ENCODE measurements at regions not wholly inside any gene's neighbourhood (a gene's known extent, or its start where the extent isn't known, plus 50 kb on each side); places are given as distances from the start of the nearest gene placed in this dataset.

DNA sequence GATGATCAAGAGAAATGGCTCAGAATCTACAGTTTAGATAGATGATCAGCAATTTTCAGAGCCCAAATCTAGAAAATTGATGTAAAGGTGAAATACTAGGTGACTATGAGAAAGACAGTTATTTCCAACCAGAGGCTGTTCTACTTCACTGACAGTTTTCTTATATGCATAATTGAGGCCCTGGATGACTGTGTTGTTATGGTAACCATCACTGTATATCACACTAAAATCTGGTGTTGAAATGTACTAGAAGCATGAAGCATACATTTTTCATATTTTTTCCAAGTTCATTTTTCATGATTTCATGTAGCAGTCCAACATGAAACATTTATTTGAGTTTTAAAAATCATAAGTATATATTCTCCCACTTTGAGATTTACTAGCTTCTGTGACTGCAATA, 87.4 kb downstream of the ATXN3L start:
- Histone ChIP-seq H3K27ac (ENCODE audit: low read depth, low read length) (no peak overlapping the region), H3K4me3 (ENCODE audit: low read length) (no peak overlapping the region), H3K4me1 (ENCODE audit: control insufficient read depth in 2 of 2, insufficient read depth in 2 of 2, low read length in 2 of 2) (no peaks in the 10 kb centered on the region), H3K9me3 (ENCODE audit: control insufficient read depth in 2 of 3, low read length in 3 of 3) (no peaks in the 10 kb centered on the region), H3K27me3 (ENCODE audit: control insufficient read depth in 2 of 2, insufficient read depth in 2 of 2, low read length in 2 of 2) (no peaks in the 10 kb centered on the region), H3K36me3 (ENCODE audit: control insufficient read depth in 2 of 3, insufficient read depth in 3 of 3, low read length in 3 of 3) (no peaks in the 10 kb centered on the region)
- Mint-ChIP-seq H3K27ac (peak overlapping the region in 1 of 9 donors; percentile 20), H3K27me3 (no peaks in the 10 kb centered on the region), H3K4me3 (no peak overlapping the region), H3K9me3 (peaks cover 0 to 2% (median 0%) of the 10 kb centered on the region in 11 donors), H3K4me1 (peaks cover 0 to 1% (median 0%) of the 10 kb centered on the region in 7 donors), H3K36me3 (peaks cover 0 to 3% (median 0%) of the 10 kb centered on the region in 5 donors)
- intact Hi-C loops (cut with micrococcal nuclease): no loop called here
- POLR2A ChIA-PET: no interaction called here
- CTCF ChIA-PET: no interaction called here
- ATAC-seq: no peak
- DNase-seq: no peak

DNA sequence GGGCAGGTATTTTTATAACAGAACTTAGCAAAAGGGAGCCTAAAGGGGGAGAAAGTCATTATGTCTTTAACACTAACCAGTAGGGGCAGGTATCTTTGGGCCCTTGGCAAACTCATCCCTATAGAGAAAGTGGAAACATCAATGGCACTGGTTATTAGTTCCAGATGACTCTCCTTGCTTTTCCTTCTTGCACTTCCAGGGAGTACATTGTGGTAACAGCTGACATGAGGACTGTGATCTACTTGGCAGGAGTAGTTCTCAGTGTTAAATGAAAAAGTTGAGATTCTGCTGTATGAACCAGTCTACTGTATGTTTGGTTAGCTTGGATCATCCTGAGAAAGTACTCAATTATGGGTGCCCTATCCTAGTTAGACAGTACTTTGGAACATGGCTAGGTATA, 93.6 kb downstream of the ATXN3L start:
- H3K9me3 ChIP-seq (ENCODE audit: control insufficient read depth in 2 of 3, low read length in 3 of 3): no peaks in the 10 kb centered on the region
- Mint-ChIP-seq H3K4me3 (no peak overlapping the region), H3K27ac (peak overlapping the region in 1 of 9 donors; percentile 37), H3K9me3 (peaks cover 0 to 6% (median 0%) of the 10 kb centered on the region in 11 donors), H3K36me3 (peaks cover 0 to 5% (median 0%) of the 10 kb centered on the region in 5 donors), H3K27me3 (peaks cover 0 to 4% (median 4%) of the 10 kb centered on the region in 5 donors), H3K4me1 (peaks cover 0 to 7% (median 4%) of the 10 kb centered on the region in 7 donors)
- H3K4me3 ChIP-seq (ENCODE audit: low read length): no peak overlapping the region
- ChIA-PET CTCF (no interaction called here), POLR2A (no interaction called here)
- ATAC-seq (no peak), DNase-seq (no peak)
- H3K4me1 ChIP-seq (ENCODE audit: control insufficient read depth in 2 of 2, insufficient read depth in 2 of 2, low read length in 2 of 2): no peaks in the 10 kb centered on the region
- intact Hi-C loops (cut with micrococcal nuclease): no loop called here
- no peaks in the 10 kb centered on the region for H3K36me3 ChIP-seq (ENCODE audit: control insufficient read depth in 2 of 3, insufficient read depth in 3 of 3, low read length in 3 of 3)
- no peak overlapping the region for H3K27ac ChIP-seq (ENCODE audit: low read depth, low read length)
- H3K27me3 ChIP-seq (ENCODE audit: control insufficient read depth in 2 of 2, insufficient read depth in 2 of 2, low read length in 2 of 2): no peaks in the 10 kb centered on the region

DNA sequence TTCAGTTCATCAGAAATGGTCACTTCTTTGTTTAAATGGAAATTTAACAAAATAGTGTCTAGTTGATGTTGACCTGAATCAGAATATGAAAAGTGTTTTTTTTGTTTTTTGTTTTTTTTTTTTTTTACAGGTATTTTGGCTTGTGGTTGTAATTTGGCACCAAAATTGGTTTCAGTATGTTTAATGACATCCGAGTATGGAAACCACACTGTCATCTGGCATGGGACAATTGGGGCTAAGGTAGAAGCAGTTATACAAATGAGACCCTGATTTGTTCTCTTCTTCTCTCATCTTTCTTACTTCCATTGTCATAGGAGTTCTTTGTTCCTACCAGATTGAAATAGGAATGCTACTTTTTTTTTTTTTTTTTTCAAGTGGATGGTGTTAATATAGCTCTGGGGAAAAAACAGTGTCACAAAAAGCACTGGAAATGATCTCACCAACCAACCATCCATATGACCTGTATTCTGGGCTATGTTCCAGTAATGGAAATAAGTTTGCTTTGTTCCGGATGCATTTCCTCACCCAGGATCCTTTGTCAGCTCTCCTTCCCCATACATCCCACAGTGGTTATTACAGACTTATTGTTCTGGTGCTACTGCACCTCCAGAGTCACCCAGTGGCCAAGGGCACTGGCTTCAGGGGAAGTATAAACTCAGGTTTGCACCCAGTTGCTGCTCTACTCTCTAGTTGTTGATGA, 95.8 kb downstream of the ATXN3L start:
- Histone ChIP-seq H3K27me3 (ENCODE audit: control insufficient read depth in 2 of 2, insufficient read depth in 2 of 2, low read length in 2 of 2) (no peaks in the 10 kb centered on the region), H3K9me3 (ENCODE audit: control insufficient read depth in 2 of 3, low read length in 3 of 3) (no peaks in the 10 kb centered on the region), H3K4me1 (ENCODE audit: control insufficient read depth in 2 of 2, insufficient read depth in 2 of 2, low read length in 2 of 2) (no peaks in the 10 kb centered on the region), H3K27ac (ENCODE audit: low read depth, low read length) (no peak overlapping the region), H3K36me3 (ENCODE audit: control insufficient read depth in 2 of 3, insufficient read depth in 3 of 3, low read length in 3 of 3) (no peaks in the 10 kb centered on the region), H3K4me3 (ENCODE audit: low read length) (no peak overlapping the region)
- Mint-ChIP-seq H3K27me3 (peaks cover 0 to 4% (median 4%) of the 10 kb centered on the region in 5 donors), H3K36me3 (peaks cover 0 to 5% (median 0%) of the 10 kb centered on the region in 5 donors), H3K9me3 (peaks cover 0 to 6% (median 0%) of the 10 kb centered on the region in 11 donors), H3K27ac (peak overlapping the region in 1 of 9 donors; percentile 27), H3K4me1 (peaks cover 0 to 10% (median 6%) of the 10 kb centered on the region in 7 donors), H3K4me3 (no peak overlapping the region)
- intact Hi-C loops (cut with micrococcal nuclease): no loop called here
- DNase-seq (no peak), ATAC-seq (no peak)
- POLR2A ChIA-PET: interaction anchor here (0.6 kb wide), 1 partner anchor 346 kb away, joined by 3 read pairs; no protein-coding TSS in a partner anchor
- CTCF ChIA-PET: no interaction called here

DNA sequence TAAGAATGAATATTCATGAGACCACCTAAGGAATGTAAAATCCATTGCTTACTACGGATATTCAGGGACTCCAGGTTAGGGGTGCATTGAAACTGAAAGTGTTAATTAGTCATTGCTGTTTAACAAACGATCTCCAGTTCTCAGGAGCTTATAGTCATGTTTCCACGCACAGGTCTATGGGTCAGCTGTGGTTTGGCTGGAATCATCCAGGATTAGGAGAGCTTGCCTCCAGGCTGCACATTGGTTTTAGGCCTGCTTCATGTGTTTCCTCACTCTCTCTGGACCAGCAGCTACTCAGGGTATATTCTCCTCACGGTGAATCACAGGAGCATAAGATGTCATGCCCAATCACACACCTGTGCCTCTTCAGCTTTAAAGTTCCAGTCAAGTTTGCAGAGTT, 98.9 kb downstream of the ATXN3L start:
- Mint-ChIP-seq H3K4me3 (no peak overlapping the region), H3K4me1 (peaks cover 0 to 10% (median 6%) of the 10 kb centered on the region in 7 donors), H3K9me3 (peaks cover 0 to 8% (median 0%) of the 10 kb centered on the region in 11 donors), H3K27me3 (peaks cover 0 to 4% (median 4%) of the 10 kb centered on the region in 5 donors), H3K27ac (no peak overlapping the region), H3K36me3 (peaks cover 0 to 3% (median 0%) of the 10 kb centered on the region in 5 donors)
- H3K27ac ChIP-seq (ENCODE audit: low read depth, low read length): no peak overlapping the region
- CTCF ChIA-PET: no interaction called here
- ATAC-seq (no peak), DNase-seq (no peak)
- H3K36me3 ChIP-seq (ENCODE audit: control insufficient read depth in 2 of 3, insufficient read depth in 3 of 3, low read length in 3 of 3): no peaks in the 10 kb centered on the region
- POLR2A ChIA-PET: interaction anchor here (1.1 kb wide), 1 partner anchor 22 kb away, joined by 4 read pairs; no protein-coding TSS in a partner anchor
- H3K4me1 ChIP-seq (ENCODE audit: control insufficient read depth in 2 of 2, insufficient read depth in 2 of 2, low read length in 2 of 2): no peaks in the 10 kb centered on the region
- no peaks in the 10 kb centered on the region for H3K27me3 ChIP-seq (ENCODE audit: control insufficient read depth in 2 of 2, insufficient read depth in 2 of 2, low read length in 2 of 2)
- H3K9me3 ChIP-seq (ENCODE audit: control insufficient read depth in 2 of 3, low read length in 3 of 3): no peaks in the 10 kb centered on the region
- H3K4me3 ChIP-seq (ENCODE audit: low read length): no peak overlapping the region
- intact Hi-C loops (cut with micrococcal nuclease): no loop called here

DNA sequence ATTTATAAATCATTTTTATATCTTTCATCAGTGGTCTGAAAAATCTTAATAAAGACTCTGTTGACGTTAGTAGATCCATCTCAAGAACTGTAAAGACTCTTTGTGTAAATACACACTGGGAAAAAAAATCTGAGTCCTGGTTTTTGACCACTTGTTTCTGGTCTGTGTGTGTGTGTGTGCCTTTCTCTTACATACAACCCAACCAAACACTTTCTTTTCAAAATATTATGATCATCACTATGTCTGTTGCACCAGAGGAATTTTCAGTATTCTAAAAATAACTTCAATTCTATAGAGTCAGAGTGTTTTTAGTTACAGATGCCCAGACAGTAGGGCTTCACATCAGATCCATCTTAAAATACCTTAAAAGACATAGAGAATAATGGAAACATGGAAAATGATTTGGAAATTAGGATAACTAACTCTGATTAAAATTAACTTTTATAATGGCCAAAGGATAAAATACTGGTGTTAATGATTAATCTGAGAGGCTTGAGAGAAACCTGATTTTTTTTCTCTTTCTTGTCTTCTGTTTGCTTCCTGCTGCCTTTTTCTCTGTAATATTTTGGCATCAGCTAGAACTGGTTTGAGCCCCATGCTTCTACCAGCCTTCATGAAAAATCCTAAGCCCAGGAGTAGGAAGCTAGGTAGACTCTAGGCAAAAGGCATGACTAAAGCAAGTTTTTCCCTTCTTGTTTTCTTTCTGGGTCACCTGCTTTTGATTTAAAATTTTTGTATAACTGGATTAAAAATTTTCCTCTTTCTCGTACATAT, 99.7 kb downstream of the ATXN3L start:
- ATAC-seq: no peak

DNA sequence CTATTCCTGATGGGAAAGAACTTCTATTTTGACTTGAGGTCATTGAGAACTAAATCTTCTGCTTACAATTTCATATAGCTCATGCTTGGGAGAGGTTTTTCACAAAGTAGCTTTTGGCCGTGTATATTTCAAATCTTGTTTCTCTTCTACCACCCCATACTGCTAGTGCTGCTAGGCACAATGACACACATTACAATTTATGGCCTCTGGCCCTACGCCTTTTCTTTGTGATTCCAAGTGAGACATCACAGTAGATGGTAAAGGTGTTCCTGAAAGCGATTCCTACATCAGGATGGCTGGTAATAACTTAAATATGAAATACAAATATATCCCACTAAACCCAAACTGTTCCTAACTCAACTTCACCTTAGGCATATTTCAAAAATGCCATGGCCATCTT, 101.1 kb downstream of the ATXN3L start:
- Histone ChIP-seq H3K4me1 (ENCODE audit: control insufficient read depth in 2 of 2, insufficient read depth in 2 of 2, low read length in 2 of 2) (no peaks in the 10 kb centered on the region), H3K9me3 (ENCODE audit: control insufficient read depth in 2 of 3, low read length in 3 of 3) (peaks cover 0 to 5% (median 0%) of the 10 kb centered on the region in 3 experiments), H3K4me3 (ENCODE audit: low read length) (no peak overlapping the region), H3K27ac (ENCODE audit: low read depth, low read length) (no peak overlapping the region), H3K27me3 (ENCODE audit: control insufficient read depth in 2 of 2, insufficient read depth in 2 of 2, low read length in 2 of 2) (no peaks in the 10 kb centered on the region), H3K36me3 (ENCODE audit: control insufficient read depth in 2 of 3, insufficient read depth in 3 of 3, low read length in 3 of 3) (no peaks in the 10 kb centered on the region)
- H3K27me3 Mint-ChIP-seq: peaks cover 0 to 4% (median 4%) of the 10 kb centered on the region in 5 donors
- peaks cover 0 to 10% (median 4%) of the 10 kb centered on the region in 7 donors for H3K4me1 Mint-ChIP-seq
- H3K36me3 Mint-ChIP-seq: peaks cover 0 to 5% (median 0%) of the 10 kb centered on the region in 5 donors
- H3K9me3 Mint-ChIP-seq: peaks cover 0 to 19% (median 0%) of the 10 kb centered on the region in 11 donors
- no peak for DNase-seq
- POLR2A ChIA-PET: no interaction called here
- no peak overlapping the region for H3K27ac Mint-ChIP-seq
- intact Hi-C loops (cut with micrococcal nuclease): no loop called here
- ATAC-seq: no peak
- CTCF ChIA-PET: no interaction called here
- no peak overlapping the region for H3K4me3 Mint-ChIP-seq

More for the DNA sequence above, 99.7 kb downstream of the ATXN3L start:
- H3K4me1 ChIP-seq (ENCODE audit: control insufficient read depth in 2 of 2, insufficient read depth in 2 of 2, low read length in 2 of 2): no peaks in the 10 kb centered on the region
- intact Hi-C loops (cut with micrococcal nuclease): no loop called here
- H3K27ac ChIP-seq (ENCODE audit: low read depth, low read length): no peak overlapping the region
- CTCF ChIA-PET: no interaction called here
- POLR2A ChIA-PET: interaction anchor here (1.1 kb wide), 1 partner anchor 22 kb away, joined by 4 read pairs; no protein-coding TSS in a partner anchor
- peaks cover 0 to 3% (median 0%) of the 10 kb centered on the region in 3 experiments for H3K9me3 ChIP-seq (ENCODE audit: control insufficient read depth in 2 of 3, low read length in 3 of 3)
- Mint-ChIP-seq H3K27ac (no peak overlapping the region), H3K4me3 (no peak overlapping the region), H3K36me3 (peaks cover 0 to 5% (median 0%) of the 10 kb centered on the region in 5 donors), H3K4me1 (peaks cover 0 to 10% (median 6%) of the 10 kb centered on the region in 7 donors), H3K27me3 (peaks cover 0 to 4% (median 4%) of the 10 kb centered on the region in 5 donors), H3K9me3 (peaks cover 0 to 15% (median 0%) of the 10 kb centered on the region in 11 donors)
- no peak for DNase-seq
- H3K27me3 ChIP-seq (ENCODE audit: control insufficient read depth in 2 of 2, insufficient read depth in 2 of 2, low read length in 2 of 2): no peaks in the 10 kb centered on the region
- H3K4me3 ChIP-seq (ENCODE audit: low read length): no peak overlapping the region
- no peaks in the 10 kb centered on the region for H3K36me3 ChIP-seq (ENCODE audit: control insufficient read depth in 2 of 3, insufficient read depth in 3 of 3, low read length in 3 of 3)

Measured in naive thymus-derived CD4-positive, alpha-beta T cell (primary cell).